ENCODE measurements at regions not wholly inside any gene's neighbourhood (a gene's known extent, or its start where the extent isn't known, plus 50 kb on each side); places are given as distances from the start of the nearest gene placed in this dataset.

GRCh38 chr5:13569090-13569715, 375.3 kb downstream of the DNAH5 start:
- no peak for DNase-seq (ENCODE audit: low read depth in 3 of 3, low spot score in 2 of 3)

GRCh38 chr5:13567819-13568218, 376.7 kb downstream of the DNAH5 start:
- no peak for DNase-seq (ENCODE audit: low read depth in 3 of 3, low spot score in 2 of 3)

GRCh38 chr5:13566871-13567339, 377.6 kb downstream of the DNAH5 start:
- no peak for DNase-seq (ENCODE audit: low read depth in 3 of 3, low spot score in 2 of 3)

- DNase-seq (ENCODE audit: low read depth in 3 of 3, low spot score in 2 of 3) = no peak
Observed at GRCh38 chr5:13558408-13558807, 386.1 kb downstream of the DNAH5 start.

GRCh38 chr5:13553896-13554295, 390.6 kb downstream of the DNAH5 start:
- DNase-seq (ENCODE audit: low read depth in 3 of 3, low spot score in 2 of 3) = peak in 1 of 3 donors; percentile 6

- DNase-seq (ENCODE audit: low read depth in 3 of 3, low spot score in 2 of 3) = no peak
Observed at GRCh38 chr5:13552361-13552760, 392.1 kb downstream of the DNAH5 start.

- no peak for DNase-seq (ENCODE audit: low read depth in 3 of 3, low spot score in 2 of 3)
Observed at GRCh38 chr5:13551645-13552044, 392.8 kb downstream of the DNAH5 start.

- no peak for DNase-seq (ENCODE audit: low read depth in 3 of 3, low spot score in 2 of 3)
Observed at GRCh38 chr5:13540168-13540750, 404.2 kb downstream of the DNAH5 start.

- DNase-seq (ENCODE audit: low read depth in 3 of 3, low spot score in 2 of 3) = no peak
Observed at GRCh38 chr5:13536933-13537332, 407.6 kb downstream of the DNAH5 start.

GRCh38 chr5:13533833-13534232, 410.7 kb downstream of the DNAH5 start:
- no peak for DNase-seq (ENCODE audit: low read depth in 3 of 3, low spot score in 2 of 3)

- no peak for DNase-seq (ENCODE audit: low read depth in 3 of 3, low spot score in 2 of 3)
Observed at GRCh38 chr5:13529300-13529699, 415.2 kb downstream of the DNAH5 start.

- no peak for DNase-seq (ENCODE audit: low read depth in 3 of 3, low spot score in 2 of 3)
Observed at GRCh38 chr5:13524936-13525335, 419.6 kb downstream of the DNAH5 start.

GRCh38 chr5:13519131-13519530, 425.4 kb downstream of the DNAH5 start:
- no peak for DNase-seq (ENCODE audit: low read depth in 3 of 3, low spot score in 2 of 3)

- DNase-seq (ENCODE audit: low read depth in 3 of 3, low spot score in 2 of 3) = no peak
Observed at GRCh38 chr5:13516195-13516594, 428.3 kb downstream of the DNAH5 start.

GRCh38 chr5:13511442-13511841, 433.0 kb downstream of the DNAH5 start:
- no peak for DNase-seq (ENCODE audit: low read depth in 3 of 3, low spot score in 2 of 3)

- no peak for DNase-seq (ENCODE audit: low read depth in 3 of 3, low spot score in 2 of 3)
Observed at GRCh38 chr5:13510616-13511015, 433.9 kb downstream of the DNAH5 start.

- no peak for DNase-seq (ENCODE audit: low read depth in 3 of 3, low spot score in 2 of 3)
Observed at GRCh38 chr5:13508559-13508958, 435.9 kb downstream of the DNAH5 start.

GRCh38 chr5:13505326-13505725, 439.2 kb downstream of the DNAH5 start:
- DNase-seq (ENCODE audit: low read depth in 3 of 3, low spot score in 2 of 3) = no peak

- DNase-seq (ENCODE audit: low read depth in 3 of 3, low spot score in 2 of 3) = no peak
Observed at GRCh38 chr5:13503017-13503416, 441.5 kb downstream of the DNAH5 start.

- DNase-seq (ENCODE audit: low read depth in 3 of 3, low spot score in 2 of 3) = no peak
Observed at GRCh38 chr5:13501176-13501575, 443.3 kb downstream of the DNAH5 start.

GRCh38 chr5:13498279-13498678, 446.2 kb downstream of the DNAH5 start:
- no peak for DNase-seq (ENCODE audit: low read depth in 3 of 3, low spot score in 2 of 3)

- no peak for DNase-seq (ENCODE audit: low read depth in 3 of 3, low spot score in 2 of 3)
Observed at GRCh38 chr5:13488254-13488931, 456.1 kb downstream of the DNAH5 start.

All from right renal cortex interstitium (tissue), 3 donors.